B cell (primary cell): ENCODE measurements at regions not wholly inside any gene's neighbourhood (a gene's known extent, or its start where the extent isn't known, plus 50 kb on each side); places are given as distances from the start of the nearest gene placed in this dataset.
"Not testable (repeated sequence)": the region's sequence is repeated elsewhere in the genome, so short reads cannot be mapped to it uniquely, and the experiment has no call there.

Experiments
- ATAC-seq: fragments of 200-7000 bp; cut with Tn5 transposase; one replicate; pipeline ENCODE4 v1.10.0; 2021; ENCODE audit warnings: low read depth, mild to moderate bottlenecking, moderate number of reproducible peaks, moderate library complexity
- CTCF ChIA-PET: fragments of 350-600 bp; sonication (Branson Sonifier 250); formaldehyde crosslinking; loops from one replicate; lab custom pipeline; 2021; ENCODE audit warnings: antibody characterized with exemption, inconsistent platforms; lab: Charles Lee
- POLR2A ChIA-PET: fragments of 350-600 bp; sonication (Branson Sonifier 250); formaldehyde crosslinking; loops from one replicate; lab custom pipeline; 2021; ENCODE audit warnings: antibody characterized with exemption; lab: Charles Lee
- DNase-seq: peaks from one replicate; pipeline ENCODE4 v3.0.0; 2013
- H2AFZ ChIP-seq: 2 replicates; pipeline ENCODE4 v1.6.1; 2012; ENCODE audit warnings: mild to moderate bottlenecking, low read depth, low read length; ENCODE audit not compliant: insufficient read depth, poor library complexity, severe bottlenecking
- H3K27ac ChIP-seq, 2 donors: 1 replicate in 1 of 2; 2 replicates in 1 of 2; pipeline ENCODE4 v1.5.1; 2012 to 2013; ENCODE audit warnings: low read length in 2 of 2, mild to moderate bottlenecking in 2 of 2, moderate library complexity in 1 of 2
- H3K27me3 ChIP-seq, 4 experiments: fragments of 200-600 bp in 1 of 4; sonication (generic) in 1 of 4; replicated peaks in 1 of 4; 1 replicate in 2 of 4; 2 replicates in 2 of 4; pipeline versions ENCODE4 v1.6.1 to v1.7.0; 2013 to 2016; ENCODE audit warnings: low read length in 3 of 4, mild to moderate bottlenecking in 2 of 4, mixed read lengths in 1 of 4, moderate library complexity in 1 of 4; ENCODE audit not compliant: insufficient read depth in 4 of 4, control insufficient read depth in 3 of 4; ENCODE audit errors: control extremely low read depth in 1 of 4
- H3K36me3 ChIP-seq, 2 experiments: replicated peaks in 1 of 2; 1 replicate in 1 of 2; 2 replicates in 1 of 2; pipeline versions ENCODE4 v1.6.1 to v1.7.1; 2013; ENCODE audit warnings: low read length in 1 of 2; ENCODE audit not compliant: insufficient read depth in 2 of 2, control insufficient read depth in 1 of 2; ENCODE audit errors: control extremely low read depth in 1 of 2, extremely low read depth in 1 of 2
- H3K4me1 ChIP-seq, 2 donors: fragments of 200-600 bp in 1 of 2; sonication (generic) in 1 of 2; 1 replicate in 1 of 2; 2 replicates in 1 of 2; pipeline versions ENCODE4 v1.5.1 to v1.6.1; 2013 to 2017; ENCODE audit warnings: low read length in 2 of 2; ENCODE audit not compliant: control insufficient read depth in 2 of 2, insufficient read depth in 2 of 2
- H3K4me2 ChIP-seq: replicated peaks from 2 replicates; pipeline ENCODE3; 2012; ENCODE audit warnings: mild to moderate bottlenecking, low read depth, low read length; ENCODE audit not compliant: poor library complexity, severe bottlenecking
- H3K4me3 ChIP-seq, 5 experiments: fragments of 200-600 bp in 1 of 5; sonication (generic) in 1 of 5; 1 replicate in 3 of 5; 2 replicates in 2 of 5; pipeline versions ENCODE4 v1.5.1 to v1.7.0; 2011 to 2016; ENCODE audit warnings: low read length in 4 of 5, mild to moderate bottlenecking in 4 of 5, low read depth in 2 of 5, control low read depth in 1 of 5, moderate library complexity in 1 of 5; ENCODE audit not compliant: insufficient read depth in 1 of 5; ENCODE audit errors: control extremely low read depth in 1 of 5, extremely low read depth in 1 of 5
- H3K79me2 ChIP-seq: fragments of 200-600 bp; sonication (generic); one replicate; pipeline ENCODE4 v1.6.0; 2016; ENCODE audit warnings: low read length; ENCODE audit not compliant: control insufficient read depth, insufficient read depth
- H3K9ac ChIP-seq: fragments of 200-600 bp; sonication (generic); 2 replicates; pipeline ENCODE4 v1.6.1; 2017; ENCODE audit warnings: mild to moderate bottlenecking, low read length, moderate library complexity
- H3K9me3 ChIP-seq, 3 donors: one replicate each; pipeline versions ENCODE4 v1.6.1 to v1.7.1; 2013; ENCODE audit warnings: low read length in 2 of 3; ENCODE audit not compliant: control insufficient read depth in 2 of 3, insufficient read depth in 1 of 3; ENCODE audit errors: control extremely low read depth in 1 of 3
- H4K20me1 ChIP-seq: 2 replicates; pipeline ENCODE4 v1.6.0; 2012; ENCODE audit warnings: mild to moderate bottlenecking, low read length; ENCODE audit not compliant: insufficient read depth, control insufficient read depth, poor library complexity, severe bottlenecking
- H3K27ac Mint-ChIP-seq: one replicate; pipeline ENCODE4 v1.8.0; 2021; ENCODE audit warnings: mixed read lengths
- H3K27me3 Mint-ChIP-seq: one replicate; pipeline ENCODE4 v1.8.0; 2021; ENCODE audit warnings: mixed read lengths
- H3K4me1 Mint-ChIP-seq: one replicate; pipeline ENCODE4 v1.8.0; 2021; ENCODE audit warnings: mixed read lengths
- H3K4me3 Mint-ChIP-seq: one replicate; pipeline ENCODE4 v1.8.0; 2021; ENCODE audit warnings: mixed read lengths
- H3K9me3 Mint-ChIP-seq: one replicate; pipeline ENCODE4 v1.8.0; 2022; ENCODE audit warnings: mixed read lengths; ENCODE audit not compliant: insufficient read depth
- CTCF ChIP-seq: fragments of 200-600 bp; IDR thresholded peaks from one replicate; pipeline ENCODE4 v1.8.0; 2022; ENCODE audit warnings: antibody characterized with exemption, mild to moderate bottlenecking
- EZH2 ChIP-seq: IDR thresholded peaks from 2 replicates; pipeline ENCODE4 v1.6.1; 2012; ENCODE audit warnings: borderline replicate concordance, low read depth, mild to moderate bottlenecking, moderate library complexity, low read length; ENCODE audit not compliant: insufficient read depth, poor library complexity, severe bottlenecking
- WGBS: methylation state at CpG from one replicate; pipeline ENCODE4 v1.1.5; 2013; ENCODE audit warnings: missing lambda C conversion rate; ENCODE audit not compliant: insufficient coverage; 5-methylcytosine and 5-hydroxymethylcytosine counted together
- intact Hi-C: fragments of 100-400 bp; cut with micrococcal nuclease; formaldehyde crosslinking; loops from one replicate; pipeline ENCODE4 v1.10.0; 2022

- peaks cover 6 to 9% of the 10 kb centered on the region in 2 donors for H3K4me1 ChIP-seq
- H3K4me3 Mint-ChIP-seq = no peak overlapping the region
- H3K9me3 ChIP-seq = no peaks in the 10 kb centered on the region
- TF ChIP-seq CTCF = no peak
- no peak for TF ChIP-seq EZH2
- no peaks in the 10 kb centered on the region for H3K79me2 ChIP-seq
- H3K9me3 Mint-ChIP-seq = peaks cover 3% of the 10 kb centered on the region
- H3K4me2 ChIP-seq = no peak overlapping the region
- no peak overlapping the region for H3K27ac ChIP-seq
- no peaks in the 10 kb centered on the region for H3K36me3 ChIP-seq
- DNase-seq = no peak
- peaks cover 17% of the 10 kb centered on the region for H3K4me1 Mint-ChIP-seq
- ChIA-PET POLR2A (no interaction called here), CTCF (no interaction called here)
- H3K27me3 Mint-ChIP-seq = no peaks in the 10 kb centered on the region
- ATAC-seq = no peak
- no peaks in the 10 kb centered on the region for H3K27me3 ChIP-seq
- no CpG with 5 or more reads among the region's 2 CpGs for WGBS
- no peaks in the 10 kb centered on the region for H4K20me1 ChIP-seq
- H3K9ac ChIP-seq = no peak overlapping the region
- H3K4me3 ChIP-seq = no peak overlapping the region
- no peak overlapping the region for H3K27ac Mint-ChIP-seq
- intact Hi-C loops = no loop called here
- H2AFZ ChIP-seq = no peak overlapping the region
Measured at GRCh38 chr12:46538976-46539375, 166.4 kb upstream of the SLC38A2 start.

GRCh38 chr12:46537387-46537955 is 164.9 kb upstream of the SLC38A2 start:
- Histone ChIP-seq H3K4me1 (peaks cover 6 to 9% of the 10 kb centered on the region in 2 donors), H4K20me1 (no peaks in the 10 kb centered on the region), H3K9me3 (no peaks in the 10 kb centered on the region), H3K36me3 (no peaks in the 10 kb centered on the region), H3K79me2 (no peaks in the 10 kb centered on the region), H3K27ac (no peak overlapping the region), H3K4me3 (no peak overlapping the region), H3K4me2 (no peak overlapping the region), H2AFZ (no peak overlapping the region), H3K27me3 (no peaks in the 10 kb centered on the region), H3K9ac (no peak overlapping the region)
- H3K4me1 Mint-ChIP-seq = peaks cover 17% of the 10 kb centered on the region
- ATAC-seq (no peak), DNase-seq (no peak)
- H3K4me3 Mint-ChIP-seq = no peak overlapping the region
- peaks cover 3% of the 10 kb centered on the region for H3K9me3 Mint-ChIP-seq
- H3K27ac Mint-ChIP-seq = no peak overlapping the region
- H3K27me3 Mint-ChIP-seq = no peaks in the 10 kb centered on the region
- POLR2A ChIA-PET = no interaction called here
- intact Hi-C loops = no loop called here
- WGBS = 75% methylated on average over 2 of the region's 4 CpGs
- CTCF ChIA-PET = no interaction called here
- no peak for TF ChIP-seq EZH2
- no peak for TF ChIP-seq CTCF

DNA sequence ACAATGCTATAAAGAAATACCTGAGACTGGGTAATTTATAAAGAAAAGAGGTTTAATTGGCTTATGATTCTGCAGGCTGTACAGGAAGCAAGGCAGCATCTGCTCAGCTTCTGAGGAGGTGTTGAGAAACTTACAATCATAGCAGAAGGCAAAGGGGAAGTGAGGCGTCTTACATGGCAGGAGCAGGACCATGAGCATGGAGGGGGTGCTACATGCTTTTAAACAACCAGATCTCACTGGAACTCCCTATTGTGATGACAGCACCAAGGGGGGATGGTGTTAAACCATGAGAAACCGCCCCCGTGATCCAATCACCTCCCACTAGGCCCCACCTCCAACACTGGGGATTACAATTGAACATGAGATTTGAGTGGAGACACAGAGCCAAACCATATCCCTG is 163.7 kb upstream of the SLC38A2 start:
- H3K4me3 Mint-ChIP-seq, H3K79me2 ChIP-seq, H2AFZ ChIP-seq, POLR2A ChIA-PET, H3K36me3 ChIP-seq, H3K27me3 Mint-ChIP-seq, H3K4me2 ChIP-seq, intact Hi-C loops, H3K4me3 ChIP-seq, H3K9ac ChIP-seq, H4K20me1 ChIP-seq, H3K27me3 ChIP-seq, H3K27ac ChIP-seq, H3K9me3 Mint-ChIP-seq, CTCF ChIA-PET, H3K27ac Mint-ChIP-seq, H3K4me1 ChIP-seq, H3K9me3 ChIP-seq: not testable (repeated sequence)
- ATAC-seq (peak; percentile 43), DNase-seq (peak; percentile 43)
- no CpG with 5 or more reads among the region's 3 CpGs for WGBS
- peaks cover 17% of the 10 kb centered on the region for H3K4me1 Mint-ChIP-seq
